ENCODE measurements at regions not wholly inside any gene's neighbourhood (a gene's known extent, or its start where the extent isn't known, plus 50 kb on each side); places are given as distances from the start of the nearest gene placed in this dataset.

GRCh38 chr6:33947916-33948594 lies 144.3 kb upstream of the MLN start:
- H3K4me3 ChIP-seq (ENCODE audit: control insufficient read depth, low read depth, low read length): no peak overlapping the region
- TF ChIP-seq CTCF (conservative IDR thresholded peaks at IDR 0.05; ENCODE audit: control insufficient read depth, insufficient read depth, low read depth, low read length): no peak
- DNase-seq (ENCODE audit: low read depth): no peak

GRCh38 chr6:33947047-33947446 lies 143.2 kb upstream of the MLN start:
- no peak for TF ChIP-seq CTCF (conservative IDR thresholded peaks at IDR 0.05; ENCODE audit: control insufficient read depth, insufficient read depth, low read depth, low read length)
- no peak for DNase-seq (ENCODE audit: low read depth)
- H3K4me3 ChIP-seq (ENCODE audit: control insufficient read depth, low read depth, low read length): no peak overlapping the region

- no peak overlapping the region for H3K4me3 ChIP-seq (ENCODE audit: control insufficient read depth, low read depth, low read length)
- no peak for DNase-seq (ENCODE audit: low read depth)
- no peak for TF ChIP-seq CTCF (conservative IDR thresholded peaks at IDR 0.05; ENCODE audit: control insufficient read depth, insufficient read depth, low read depth, low read length)
These were observed 142.1 kb upstream of the MLN start for GRCh38 chr6:33945931-33946330.

- no peak for DNase-seq (ENCODE audit: low read depth)
- H3K4me3 ChIP-seq (ENCODE audit: control insufficient read depth, low read depth, low read length): no peak overlapping the region
- no peak for TF ChIP-seq CTCF (conservative IDR thresholded peaks at IDR 0.05; ENCODE audit: control insufficient read depth, insufficient read depth, low read depth, low read length)
These were observed 141.0 kb upstream of the MLN start for GRCh38 chr6:33944686-33945411.

GRCh38 chr6:33936886-33937285 lies 133.1 kb upstream of the MLN start:
- H3K4me3 ChIP-seq (ENCODE audit: control insufficient read depth, low read depth, low read length): no peak overlapping the region
- no peak for TF ChIP-seq CTCF (conservative IDR thresholded peaks at IDR 0.05; ENCODE audit: control insufficient read depth, insufficient read depth, low read depth, low read length)
- DNase-seq (ENCODE audit: low read depth): peak; percentile 12

- no peak for DNase-seq (ENCODE audit: low read depth)
- no peak overlapping the region for H3K4me3 ChIP-seq (ENCODE audit: control insufficient read depth, low read depth, low read length)
- no peak for TF ChIP-seq CTCF (conservative IDR thresholded peaks at IDR 0.05; ENCODE audit: control insufficient read depth, insufficient read depth, low read depth, low read length)
These were observed 131.8 kb upstream of the MLN start for GRCh38 chr6:33935439-33936080.

Measured in fibroblast of mammary gland (primary cell).